HFFc6 (cell line): ENCODE measurements at regions not wholly inside any gene's neighbourhood (a gene's known extent, or its start where the extent isn't known, plus 50 kb on each side); places are given as distances from the start of the nearest gene placed in this dataset.

Experiments used
- DNase-seq: peaks from one replicate; pipeline ENCODE4 v3.0.0-alpha.2; 2018
- H3K27ac Mint-ChIP-seq: 2 replicates; pipeline ENCODE4 v1.8.0; 2020; ENCODE audit warnings: mild to moderate bottlenecking, mixed read lengths
- H3K27me3 Mint-ChIP-seq: 2 replicates; pipeline ENCODE4 v1.8.0; 2021; ENCODE audit warnings: mild to moderate bottlenecking, moderate library complexity, mixed read lengths; ENCODE audit not compliant: insufficient read depth
- H3K36me3 Mint-ChIP-seq: 2 replicates; pipeline ENCODE4 v1.8.0; 2021; ENCODE audit warnings: low read depth, mixed read lengths
- H3K4me1 Mint-ChIP-seq: 2 replicates; pipeline ENCODE4 v1.8.0; 2020; ENCODE audit warnings: low read depth, mixed read lengths
- H3K4me3 Mint-ChIP-seq: 2 replicates; pipeline ENCODE4 v1.8.0; 2020; ENCODE audit warnings: mild to moderate bottlenecking, moderate library complexity, mixed read lengths
- H3K9me3 Mint-ChIP-seq: 2 replicates; pipeline ENCODE4 v1.8.0; 2020; ENCODE audit warnings: mild to moderate bottlenecking, mixed read lengths
- TF ChIP-seq, protein P1 (sequence below): fragments of 200-600 bp; sonication (generic); IDR thresholded peaks from 2 replicates; pipeline ENCODE4 v1.5.0; 2021; ENCODE audit warnings: antibody characterized with exemption, mild to moderate bottlenecking

DNA sequence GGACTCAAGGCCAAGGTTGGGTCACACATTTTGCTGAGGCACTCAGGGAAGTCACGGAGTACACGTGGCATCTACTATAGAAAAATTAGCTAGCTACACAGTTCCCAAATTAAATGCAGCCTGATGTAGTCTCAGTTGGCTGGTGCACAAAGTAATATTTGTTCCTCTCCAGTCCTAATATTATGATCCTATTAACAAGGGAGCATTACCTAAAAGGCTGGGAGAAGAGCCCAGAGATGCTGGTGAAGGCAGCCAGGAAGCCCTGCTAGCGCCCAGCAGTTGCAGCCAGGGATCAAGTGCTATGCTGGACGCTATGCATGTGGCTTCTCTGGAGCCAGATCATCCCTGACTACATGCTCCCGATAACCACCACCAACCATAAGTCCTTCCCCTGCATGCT is 88.0 kb upstream of the GSC start:
- Mint-ChIP-seq H3K27me3 (peaks cover 2% of the 10 kb centered on the region; the same call in 1 of the 2 replicates), H3K36me3 (no peaks in the 10 kb centered on the region), H3K4me1 (no peaks in the 10 kb centered on the region), H3K4me3 (no peak overlapping the region), H3K27ac (no peak overlapping the region), H3K9me3 (peaks cover 64% of the 10 kb centered on the region)
- TF ChIP-seq, protein P1, sequence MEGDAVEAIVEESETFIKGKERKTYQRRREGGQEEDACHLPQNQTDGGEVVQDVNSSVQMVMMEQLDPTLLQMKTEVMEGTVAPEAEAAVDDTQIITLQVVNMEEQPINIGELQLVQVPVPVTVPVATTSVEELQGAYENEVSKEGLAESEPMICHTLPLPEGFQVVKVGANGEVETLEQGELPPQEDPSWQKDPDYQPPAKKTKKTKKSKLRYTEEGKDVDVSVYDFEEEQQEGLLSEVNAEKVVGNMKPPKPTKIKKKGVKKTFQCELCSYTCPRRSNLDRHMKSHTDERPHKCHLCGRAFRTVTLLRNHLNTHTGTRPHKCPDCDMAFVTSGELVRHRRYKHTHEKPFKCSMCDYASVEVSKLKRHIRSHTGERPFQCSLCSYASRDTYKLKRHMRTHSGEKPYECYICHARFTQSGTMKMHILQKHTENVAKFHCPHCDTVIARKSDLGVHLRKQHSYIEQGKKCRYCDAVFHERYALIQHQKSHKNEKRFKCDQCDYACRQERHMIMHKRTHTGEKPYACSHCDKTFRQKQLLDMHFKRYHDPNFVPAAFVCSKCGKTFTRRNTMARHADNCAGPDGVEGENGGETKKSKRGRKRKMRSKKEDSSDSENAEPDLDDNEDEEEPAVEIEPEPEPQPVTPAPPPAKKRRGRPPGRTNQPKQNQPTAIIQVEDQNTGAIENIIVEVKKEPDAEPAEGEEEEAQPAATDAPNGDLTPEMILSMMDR = no peak
- no peak for DNase-seq

DNA sequence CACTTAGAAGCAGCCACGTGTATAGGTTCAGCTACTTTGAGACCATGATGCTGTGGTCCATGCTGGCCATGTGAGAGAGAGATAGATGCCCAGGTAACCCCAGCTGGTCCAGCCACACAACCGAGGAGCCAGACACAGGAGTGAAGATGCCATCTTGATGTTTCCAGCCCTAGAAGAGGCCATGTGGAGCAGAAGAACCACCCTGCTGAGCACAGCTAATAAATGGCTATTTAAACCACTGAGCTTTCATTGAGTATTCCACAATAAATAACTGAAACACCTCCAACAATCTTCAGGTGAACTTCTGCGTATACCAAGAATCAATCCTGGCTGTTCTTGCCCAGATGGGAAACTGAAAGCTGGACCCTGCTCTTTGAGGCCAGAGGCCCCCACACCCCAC is 84.0 kb upstream of the GSC start:
- Mint-ChIP-seq H3K9me3 (peaks cover 67% of the 10 kb centered on the region), H3K27me3 (peaks cover 3% of the 10 kb centered on the region; the same call in 1 of the 2 replicates), H3K27ac (no peak overlapping the region), H3K4me3 (no peak overlapping the region), H3K4me1 (no peaks in the 10 kb centered on the region), H3K36me3 (no peaks in the 10 kb centered on the region)
- TF ChIP-seq, protein P1 = no peak
- DNase-seq = no peak

DNA sequence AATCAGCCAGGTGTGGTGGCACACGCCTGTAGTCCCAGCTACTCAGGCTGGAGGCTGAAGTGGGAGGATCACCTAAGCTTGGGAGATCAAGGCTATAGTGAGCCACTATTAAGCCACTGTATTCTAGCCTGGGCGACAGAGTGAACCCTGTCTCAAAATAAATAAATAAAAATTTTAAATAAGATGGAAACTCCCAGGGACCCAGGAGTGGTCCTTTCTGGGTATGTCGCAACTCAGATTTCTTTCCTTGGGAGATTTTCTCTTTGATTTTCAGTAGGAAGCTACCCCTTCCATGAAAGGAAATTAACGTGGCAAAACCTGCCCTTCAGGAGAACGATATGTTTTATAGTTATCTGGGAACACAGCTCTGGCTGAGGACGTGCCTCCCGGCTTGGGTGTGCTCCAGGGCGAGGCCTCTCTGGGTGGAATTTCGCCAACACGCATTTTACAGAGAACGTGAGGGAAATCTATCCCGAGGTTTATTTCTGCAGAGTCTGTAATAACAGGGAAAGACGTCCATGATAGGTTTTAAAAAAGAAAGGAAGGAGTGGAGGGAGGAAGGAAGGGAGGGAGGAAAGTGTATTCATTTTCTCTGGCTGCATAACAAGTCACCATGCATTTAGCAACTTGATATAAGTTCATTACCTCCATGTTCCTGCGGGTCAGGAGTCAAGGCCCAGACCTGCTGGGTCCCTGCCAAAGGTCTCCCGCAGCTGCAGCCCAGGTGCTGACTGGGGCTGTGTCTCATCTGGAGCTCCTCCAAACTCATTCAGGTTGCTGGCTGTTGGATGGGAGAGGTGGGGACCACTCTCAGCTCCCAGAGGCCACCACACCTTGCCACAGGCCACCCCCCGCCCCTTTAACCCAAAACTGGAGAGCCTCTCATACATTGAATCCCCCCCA is 80.6 kb upstream of the GSC start:
- Mint-ChIP-seq H3K36me3 (no peaks in the 10 kb centered on the region), H3K27ac (no peak overlapping the region), H3K4me1 (no peaks in the 10 kb centered on the region), H3K4me3 (no peak overlapping the region), H3K9me3 (peaks cover 65% of the 10 kb centered on the region), H3K27me3 (peaks cover 3% of the 10 kb centered on the region; the same call in 1 of the 2 replicates)
- no peak for DNase-seq
- TF ChIP-seq, protein P1 = no peak

DNA sequence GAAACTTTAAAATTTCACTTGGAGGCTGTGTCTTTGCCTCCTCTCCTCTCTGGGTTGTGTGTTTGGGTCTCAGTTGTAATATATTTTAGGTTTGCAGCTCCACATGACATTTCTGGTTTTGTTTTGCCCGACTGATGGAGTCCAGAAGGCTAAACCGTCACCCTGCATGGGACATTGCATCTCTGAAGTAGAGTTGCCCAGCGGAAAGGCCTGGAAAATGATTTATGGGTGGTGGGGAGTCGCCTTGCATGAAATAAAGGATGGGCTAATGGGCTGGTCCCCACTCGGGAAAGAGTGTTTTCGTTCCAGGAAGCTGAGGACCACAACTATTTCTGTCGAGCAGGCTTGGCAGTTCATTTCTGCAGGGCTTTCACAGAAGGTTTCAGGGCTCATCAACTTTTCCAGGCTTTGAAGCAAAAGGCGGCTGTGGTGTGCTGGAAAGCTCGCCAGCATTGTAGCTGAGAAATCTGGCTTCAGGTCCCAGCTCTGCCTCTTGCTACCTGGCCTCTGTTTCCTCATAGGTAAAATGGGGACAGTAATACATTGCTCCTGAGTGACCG is 74.8 kb upstream of the GSC start:
- H3K27ac Mint-ChIP-seq = no peak overlapping the region
- H3K9me3 Mint-ChIP-seq = peaks cover 65% of the 10 kb centered on the region
- H3K4me1 Mint-ChIP-seq = no peaks in the 10 kb centered on the region
- DNase-seq = no peak
- H3K4me3 Mint-ChIP-seq = no peak overlapping the region
- TF ChIP-seq, protein P1 = no peak
- peaks cover 11% of the 10 kb centered on the region for H3K36me3 Mint-ChIP-seq
- peaks cover 1% of the 10 kb centered on the region; the same call in 1 of the 2 replicates for H3K27me3 Mint-ChIP-seq

DNA sequence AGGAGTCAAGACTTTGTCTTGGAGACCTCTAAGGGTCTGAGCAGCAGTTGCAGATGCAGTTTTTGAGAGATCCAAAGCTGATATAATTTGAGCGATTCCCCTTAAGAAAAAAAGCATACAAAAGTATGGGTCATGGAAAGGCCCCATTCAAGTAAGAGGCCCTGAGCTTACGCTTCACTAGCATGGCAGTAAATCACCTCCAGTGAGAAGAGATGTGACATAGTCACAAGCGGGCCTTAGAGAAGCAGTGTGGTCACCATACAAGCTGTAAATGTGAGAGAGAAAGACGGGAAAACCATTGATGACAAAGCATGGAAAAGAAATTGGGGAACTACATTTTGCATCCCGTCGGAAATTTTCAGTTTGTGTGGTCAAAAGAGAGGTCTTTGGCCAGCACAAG is 70.6 kb upstream of the GSC start:
- no peak for DNase-seq
- no peak overlapping the region for H3K4me3 Mint-ChIP-seq
- no peaks in the 10 kb centered on the region for H3K4me1 Mint-ChIP-seq
- TF ChIP-seq, protein P1 = no peak
- peaks cover 15% of the 10 kb centered on the region for H3K36me3 Mint-ChIP-seq
- H3K27ac Mint-ChIP-seq = no peak overlapping the region
- H3K27me3 Mint-ChIP-seq = no peaks in the 10 kb centered on the region
- peaks cover 63% of the 10 kb centered on the region for H3K9me3 Mint-ChIP-seq
